GM10248 (cell line): ENCODE measurements at regions not wholly inside any gene's neighbourhood (a gene's known extent, or its start where the extent isn't known, plus 50 kb on each side); places are given as distances from the start of the nearest gene placed in this dataset.

ENCODE experiments used
- CTCF ChIA-PET: fragments of 300-600 bp; sonication (Branson Sonifier 250); formaldehyde crosslinking; extraction: SDS; loops from one replicate; lab custom pipeline; 2021; ENCODE audit warnings: antibody characterized with exemption; lab: Yijun Ruan, JAX
- POLR2A ChIA-PET: fragments of 350-650 bp; sonication (Branson Sonifier 250); formaldehyde crosslinking; extraction: SDS; loops from one replicate; lab custom pipeline; 2020; ENCODE audit warnings: antibody characterized with exemption; lab: Yijun Ruan, JAX
- DNase-seq: peaks from one replicate; pipeline ENCODE4 v3.0.0; 2012; ENCODE audit errors: extremely low spot score
- CTCF ChIP-seq: IDR thresholded peaks from 2 replicates; pipeline ENCODE4 v1.5.1; 2012; ENCODE audit warnings: mild to moderate bottlenecking, low read depth; ENCODE audit errors: extremely low read depth, missing control alignments, control extremely low read depth

GRCh38 chr20:48238781-48239180 lies 453.5 kb upstream of the SULF2 start:
- no peak for TF ChIP-seq CTCF
- DNase-seq, result no peak
- ChIA-PET CTCF (no interaction called here), POLR2A (no interaction called here)

- no peak for DNase-seq
- POLR2A ChIA-PET, result no interaction called here
- no peak for TF ChIP-seq CTCF
- CTCF ChIA-PET, result no interaction called here
These were observed 453.0 kb upstream of the SULF2 start for GRCh38 chr20:48238326-48238725.

GRCh38 chr20:48236000-48236970 lies 451.0 kb upstream of the SULF2 start:
- no peak for DNase-seq
- TF ChIP-seq CTCF, result no peak
- CTCF ChIA-PET, result interaction anchor here (1.0 kb wide), 1 partner anchor 385 kb away, joined by 3 read pairs; no protein-coding TSS in a partner anchor
- POLR2A ChIA-PET, result interaction anchor here (0.7 kb wide), 1 partner anchor 420 kb away, joined by 3 read pairs; no protein-coding TSS in a partner anchor

- TF ChIP-seq CTCF, result no peak
- DNase-seq, result no peak
- POLR2A ChIA-PET, result interaction anchor here (0.7 kb wide), 1 partner anchor 418 kb away, joined by 3 read pairs; no protein-coding TSS in a partner anchor
- CTCF ChIA-PET, result interaction anchor here (1.3 kb wide), 1 partner anchor 385 kb away, joined by 4 read pairs; no protein-coding TSS in a partner anchor
These were observed 449.7 kb upstream of the SULF2 start for GRCh38 chr20:48234951-48235350.

GRCh38 chr20:48231253-48231930 lies 446.1 kb upstream of the SULF2 start:
- POLR2A ChIA-PET, result no interaction called here
- TF ChIP-seq CTCF, result no peak
- no peak for DNase-seq
- CTCF ChIA-PET, result no interaction called here

GRCh38 chr20:48230216-48230615 lies 444.9 kb upstream of the SULF2 start:
- no peak for DNase-seq
- TF ChIP-seq CTCF, result no peak
- ChIA-PET POLR2A (no interaction called here), CTCF (no interaction called here)
